OCI-LY3 (cell line): ENCODE measurements at regions not wholly inside any gene's neighbourhood (a gene's known extent, or its start where the extent isn't known, plus 50 kb on each side); places are given as distances from the start of the nearest gene placed in this dataset.

Experiments used
- CTCF ChIP-seq: fragments of 200-600, 300-600 bp; sonication (generic); IDR thresholded peaks from 2 replicates; pipeline ENCODE4 v1.5.1; 2014; ENCODE audit warnings: antibody characterized with exemption, low read length, low read depth
- EZH2phosphoT487 ChIP-seq: fragments of 200-600 bp; shearing (Covaris generic); IDR thresholded peaks from 2 replicates; pipeline ENCODE4 v1.6.1; 2018; ENCODE audit warnings: antibody characterized with exemption, mixed run types, low read depth

- TF ChIP-seq CTCF (no peak), EZH2phosphoT487 (no peak)
Measured at GRCh38 chr4:45663628-45664081, 460.2 kb downstream of the GABRG1 start.
